Left lung (tissue), 4 donors: ENCODE measurements at regions not wholly inside any gene's neighbourhood (a gene's known extent, or its start where the extent isn't known, plus 50 kb on each side); places are given as distances from the start of the nearest gene placed in this dataset.

Experiments
- ATAC-seq: fragments of 200-7000 bp; cut with Tn5 transposase; one replicate; pipeline ENCODE4 v1.9.1; 2020; ENCODE audit warnings: moderate library complexity
- DNase-seq, 4 donors: peaks; one replicate each; pipeline ENCODE4 v3.0.0-alpha.2; 2013 to 2020
- H3K27ac ChIP-seq, 2 donors: fragments of 200-600 bp; sonication (generic) in 1 of 2; one replicate each; pipeline versions ENCODE4 v1.5.0 to v1.8.0; 2020 to 2021
- H3K27me3 ChIP-seq, 2 donors: fragments of 200-600 bp; sonication (generic) in 1 of 2; one replicate each; pipeline versions ENCODE4 v1.5.0 to v1.8.0; 2020 to 2021
- H3K36me3 ChIP-seq, 2 donors: fragments of 200-600 bp; sonication (generic) in 1 of 2; one replicate each; pipeline versions ENCODE4 v1.5.0 to v1.8.0; 2020 to 2021
- H3K4me1 ChIP-seq, 2 donors: fragments of 200-600 bp; one replicate each; pipeline ENCODE4 v1.8.0; 2021
- H3K4me3 ChIP-seq, 2 donors: fragments of 200-600 bp; sonication (generic) in 1 of 2; one replicate each; pipeline versions ENCODE4 v1.5.0 to v1.8.0; 2020 to 2021; ENCODE audit warnings: mild to moderate bottlenecking in 1 of 2
- H3K9me3 ChIP-seq, 2 donors: fragments of 200-600 bp; sonication (generic) in 1 of 2; one replicate each; pipeline versions ENCODE4 v1.5.0 to v1.8.0; 2020 to 2021
- CTCF ChIP-seq, 2 donors: fragments of 200-600 bp; sonication (generic) in 1 of 2; IDR thresholded peaks; one replicate each; pipeline versions ENCODE4 v1.5.0 to v1.8.0; 2021; ENCODE audit warnings: antibody characterized with exemption in 2 of 2
- intact Hi-C, 2 donors: fragments of 100-400 bp; cut with DNase I; formaldehyde crosslinking; loops; one replicate each; pipeline versions ENCODE4 v1.11.2 to v1.14.2; 2022
- donor health status: DM: no; HTN: yes; CAD: no.
- donor health status: DM: no; HTN: no; CAD: no.

GRCh38 chr1:79950511-79950910, 944.0 kb upstream of the ADGRL4 start:
- intact Hi-C loops, result no loop called here
- no peaks in the 10 kb centered on the region for H3K4me1 ChIP-seq
- H3K27ac ChIP-seq, result no peak overlapping the region
- no peak for DNase-seq
- no peaks in the 10 kb centered on the region for H3K36me3 ChIP-seq
- TF ChIP-seq CTCF (IDR thresholded peaks at IDR 0.05), result no peak
- H3K9me3 ChIP-seq, result peaks cover 0 to 25% of the 10 kb centered on the region in 2 donors
- no peaks in the 10 kb centered on the region for H3K27me3 ChIP-seq
- no peak for ATAC-seq
- H3K4me3 ChIP-seq, result no peak overlapping the region

GRCh38 chr1:79945391-79945790, 938.9 kb upstream of the ADGRL4 start:
- no peak for TF ChIP-seq CTCF (IDR thresholded peaks at IDR 0.05)
- Histone ChIP-seq H3K9me3 (no peaks in the 10 kb centered on the region), H3K27ac (no peak overlapping the region), H3K36me3 (no peaks in the 10 kb centered on the region), H3K27me3 (no peaks in the 10 kb centered on the region), H3K4me1 (no peaks in the 10 kb centered on the region), H3K4me3 (no peak overlapping the region)
- ATAC-seq (no peak), DNase-seq (no peak)
- intact Hi-C loops, result no loop called here

- ATAC-seq, result no peak
- no peak for TF ChIP-seq CTCF (IDR thresholded peaks at IDR 0.05)
- no peaks in the 10 kb centered on the region for H3K4me1 ChIP-seq
- DNase-seq, result no peak
- no peaks in the 10 kb centered on the region for H3K36me3 ChIP-seq
- no peak overlapping the region for H3K27ac ChIP-seq
- no peak overlapping the region for H3K4me3 ChIP-seq
- intact Hi-C loops, result no loop called here
- no peaks in the 10 kb centered on the region for H3K27me3 ChIP-seq
- peaks cover 0 to 28% of the 10 kb centered on the region in 2 donors for H3K9me3 ChIP-seq
Measured at GRCh38 chr1:79929356-79929755, 922.8 kb upstream of the ADGRL4 start.

- intact Hi-C loops, result no loop called here
- ATAC-seq, result no peak
- Histone ChIP-seq H3K4me1 (no peaks in the 10 kb centered on the region), H3K36me3 (no peaks in the 10 kb centered on the region), H3K4me3 (no peak overlapping the region), H3K27me3 (no peaks in the 10 kb centered on the region), H3K9me3 (peaks cover 0 to 32% of the 10 kb centered on the region in 2 donors), H3K27ac (no peak overlapping the region)
- no peak for TF ChIP-seq CTCF (IDR thresholded peaks at IDR 0.05)
- no peak for DNase-seq
Measured at GRCh38 chr1:79928901-79929300, 922.4 kb upstream of the ADGRL4 start.

- TF ChIP-seq CTCF (IDR thresholded peaks at IDR 0.05), result no peak
Measured at GRCh38 chr1:79920960-79921669, 914.6 kb upstream of the ADGRL4 start.

More at GRCh38 chr1:79920960-79921669, 914.6 kb upstream of the ADGRL4 start:
- Histone ChIP-seq H3K36me3 (no peaks in the 10 kb centered on the region), H3K27me3 (no peaks in the 10 kb centered on the region), H3K9me3 (peaks cover 0 to 25% of the 10 kb centered on the region in 2 donors), H3K4me3 (no peak overlapping the region), H3K4me1 (no peaks in the 10 kb centered on the region), H3K27ac (no peak overlapping the region)
- DNase-seq, result no peak
- intact Hi-C loops, result no loop called here
- no peak for ATAC-seq
